GM12872 (cell line): ENCODE measurements at regions not wholly inside any gene's neighbourhood (a gene's known extent, or its start where the extent isn't known, plus 50 kb on each side); places are given as distances from the start of the nearest gene placed in this dataset.

Experiments used
- TF ChIP-seq, protein P1 (sequence below): IDR thresholded peaks from 3 replicates; pipeline ENCODE4 v1.5.1; 2011; ENCODE audit warnings: low read depth, mild to moderate bottlenecking, low read length, moderate library complexity; ENCODE audit not compliant: insufficient read depth

DNA sequence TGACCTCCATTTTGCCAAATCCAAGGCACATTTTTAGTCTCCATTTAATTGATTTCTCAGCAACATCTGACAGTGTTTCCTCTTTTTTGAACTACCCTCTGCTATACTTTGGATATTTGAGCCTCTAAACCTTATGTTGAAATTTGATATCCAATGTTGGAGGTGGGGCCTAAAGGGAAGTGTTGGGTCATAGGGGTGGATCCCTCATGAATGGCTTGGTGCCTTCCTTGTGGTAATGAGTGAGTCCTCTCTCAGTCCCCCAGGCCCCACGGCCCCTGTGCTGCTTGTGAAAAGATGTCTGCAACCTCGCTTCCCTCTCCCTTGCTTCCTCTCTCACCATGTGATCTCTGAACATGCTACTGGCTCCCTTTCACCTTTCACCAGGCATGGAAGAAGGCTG lies 96.8 kb upstream of the DGKB start:
- TF ChIP-seq, protein P1, sequence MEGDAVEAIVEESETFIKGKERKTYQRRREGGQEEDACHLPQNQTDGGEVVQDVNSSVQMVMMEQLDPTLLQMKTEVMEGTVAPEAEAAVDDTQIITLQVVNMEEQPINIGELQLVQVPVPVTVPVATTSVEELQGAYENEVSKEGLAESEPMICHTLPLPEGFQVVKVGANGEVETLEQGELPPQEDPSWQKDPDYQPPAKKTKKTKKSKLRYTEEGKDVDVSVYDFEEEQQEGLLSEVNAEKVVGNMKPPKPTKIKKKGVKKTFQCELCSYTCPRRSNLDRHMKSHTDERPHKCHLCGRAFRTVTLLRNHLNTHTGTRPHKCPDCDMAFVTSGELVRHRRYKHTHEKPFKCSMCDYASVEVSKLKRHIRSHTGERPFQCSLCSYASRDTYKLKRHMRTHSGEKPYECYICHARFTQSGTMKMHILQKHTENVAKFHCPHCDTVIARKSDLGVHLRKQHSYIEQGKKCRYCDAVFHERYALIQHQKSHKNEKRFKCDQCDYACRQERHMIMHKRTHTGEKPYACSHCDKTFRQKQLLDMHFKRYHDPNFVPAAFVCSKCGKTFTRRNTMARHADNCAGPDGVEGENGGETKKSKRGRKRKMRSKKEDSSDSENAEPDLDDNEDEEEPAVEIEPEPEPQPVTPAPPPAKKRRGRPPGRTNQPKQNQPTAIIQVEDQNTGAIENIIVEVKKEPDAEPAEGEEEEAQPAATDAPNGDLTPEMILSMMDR, result no peak

DNA sequence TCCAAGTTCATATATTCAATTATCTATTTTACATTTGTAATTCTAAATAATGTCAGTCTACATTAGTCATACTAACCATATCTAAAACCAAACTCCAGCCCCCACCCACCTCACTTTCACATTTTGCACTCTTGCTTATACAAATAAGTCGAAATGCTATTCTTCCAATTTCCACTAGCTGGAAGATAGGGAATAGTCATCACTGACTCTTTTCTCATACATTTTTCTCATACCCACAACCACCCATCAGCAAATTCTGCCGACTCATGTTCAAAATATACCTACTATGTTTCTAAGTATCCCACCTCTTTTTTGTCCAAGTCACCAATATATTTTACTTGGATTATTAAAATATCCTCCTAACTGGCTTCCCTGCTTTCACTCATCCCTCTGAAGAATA lies 93.2 kb upstream of the DGKB start:
- TF ChIP-seq, protein P1, result no peak

DNA sequence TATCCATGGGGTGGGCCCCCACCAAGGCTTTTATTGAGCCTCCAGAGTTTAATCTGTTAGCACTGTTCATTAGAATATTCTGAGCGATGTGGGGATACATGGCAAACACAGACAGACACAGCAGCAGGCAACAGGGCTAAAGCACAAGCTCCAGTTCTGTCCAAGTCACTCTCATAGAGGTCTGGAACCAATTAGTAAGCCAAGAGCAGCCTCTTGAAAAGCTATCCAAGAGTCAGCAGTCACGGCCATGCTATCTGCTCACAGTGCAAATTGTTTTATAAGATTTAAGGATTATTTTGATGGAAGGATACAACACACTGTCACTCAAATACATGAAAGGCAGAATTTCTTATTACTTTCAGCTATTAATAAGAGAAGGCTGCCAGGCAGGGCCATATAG lies 86.4 kb upstream of the DGKB start:
- TF ChIP-seq, protein P1, result no peak

DNA sequence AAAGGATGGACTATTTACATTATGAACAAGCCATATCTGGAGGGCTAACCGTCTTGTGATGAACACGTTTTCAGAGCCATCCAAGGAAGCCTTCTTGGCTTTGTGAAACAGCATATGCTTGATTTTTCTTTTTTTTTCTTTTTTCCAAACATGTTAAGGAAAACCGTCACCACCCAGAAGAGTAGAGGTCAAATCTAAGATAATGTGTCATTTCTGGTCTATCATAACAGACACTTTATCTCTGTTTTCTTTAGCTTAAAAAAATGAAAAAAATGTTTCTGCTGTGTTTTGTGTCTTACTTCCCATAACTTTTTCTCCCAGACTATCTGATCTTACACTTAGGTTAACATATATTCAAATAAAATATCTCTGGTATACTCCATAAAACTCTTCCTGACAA lies 76.1 kb upstream of the DGKB start:
- TF ChIP-seq, protein P1, result no peak

DNA sequence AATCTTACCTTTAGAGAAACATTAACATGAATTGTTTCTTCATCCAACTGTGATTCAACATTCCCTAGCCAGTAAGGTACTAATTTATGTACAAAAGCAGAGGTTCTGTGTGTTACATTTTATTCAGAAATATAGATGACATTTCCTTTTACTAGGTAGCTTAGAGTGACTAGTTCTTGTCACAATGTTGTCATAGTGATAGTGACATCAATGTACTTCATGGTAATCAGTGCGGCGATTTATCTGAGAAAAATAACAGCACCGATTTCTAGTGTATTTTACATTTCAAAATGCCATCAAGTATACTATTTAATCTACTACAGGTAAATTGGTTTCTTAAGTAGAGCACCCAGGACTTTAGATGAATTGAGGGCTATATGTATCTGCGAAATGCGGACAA lies 72.1 kb upstream of the DGKB start:
- TF ChIP-seq, protein P1, result no peak

DNA sequence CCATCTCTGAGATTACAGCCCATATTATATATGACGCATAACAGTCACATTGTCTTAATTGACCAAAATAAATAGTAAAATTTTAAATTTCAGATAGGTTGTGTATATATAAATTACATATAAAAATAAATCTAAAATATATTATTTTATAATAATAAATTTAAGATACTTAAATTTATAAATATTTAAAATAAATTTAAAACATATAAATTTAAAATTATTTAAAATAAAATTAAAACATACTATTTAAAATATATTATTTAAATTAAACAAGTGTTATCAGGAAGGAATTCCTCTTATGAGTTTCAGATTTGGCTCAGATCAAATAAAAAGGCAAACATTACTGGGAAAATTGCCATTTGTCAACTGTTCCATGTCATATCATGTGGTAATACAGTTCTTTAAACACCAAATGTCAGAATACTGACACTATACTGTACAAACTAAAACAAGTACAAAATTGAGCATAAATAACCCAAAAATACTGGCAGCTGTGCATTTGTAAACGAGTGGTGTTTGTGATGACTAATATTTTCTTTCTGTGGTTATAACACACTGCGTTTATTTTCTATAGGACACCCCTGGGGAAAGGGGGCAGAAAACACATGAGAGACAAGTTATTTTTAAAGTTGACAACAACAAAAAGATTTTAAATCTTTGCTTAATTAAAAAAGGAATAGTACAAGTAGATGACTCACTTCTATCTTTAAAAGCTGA lies 71.3 kb upstream of the DGKB start:
- TF ChIP-seq, protein P1, result no peak

DNA sequence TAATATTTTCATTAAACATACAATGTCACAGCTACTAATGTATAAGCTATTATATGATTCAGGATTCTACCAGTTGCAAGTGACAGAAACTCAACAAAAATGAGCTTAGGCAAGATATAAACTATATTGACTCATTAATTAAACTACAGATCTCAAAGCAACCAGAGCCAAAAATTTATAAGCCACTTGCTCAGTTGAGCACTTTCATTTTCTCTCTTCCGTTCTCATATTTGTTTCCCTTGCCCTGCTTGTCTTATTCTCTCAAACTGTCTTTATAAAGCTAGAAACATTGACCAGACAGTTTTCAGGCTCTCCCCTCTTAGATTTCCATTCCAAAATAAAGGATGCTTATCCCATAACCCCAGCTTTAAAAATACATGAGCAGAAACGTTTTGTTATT lies 60.2 kb upstream of the DGKB start:
- TF ChIP-seq, protein P1, result no peak

DNA sequence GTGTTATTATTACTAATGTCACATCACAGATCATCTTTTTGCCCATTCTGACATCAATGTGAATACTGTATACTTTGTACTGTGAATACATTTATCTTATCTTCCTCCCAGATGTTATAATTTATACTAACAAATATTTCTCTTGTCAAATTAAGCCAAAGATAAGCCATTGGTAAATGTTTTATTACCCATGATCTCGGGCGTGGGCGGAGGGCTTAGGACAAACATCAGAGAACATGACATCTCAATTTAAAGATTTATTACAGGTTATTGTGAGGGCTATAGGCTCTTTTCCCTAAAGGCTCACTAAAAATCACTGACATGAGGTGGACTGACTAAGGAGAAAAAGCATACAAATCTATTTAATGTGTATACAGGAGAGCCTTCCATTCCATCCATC lies 58.2 kb upstream of the DGKB start:
- TF ChIP-seq, protein P1, result no peak
